H9 (cell line): ENCODE measurements at regions not wholly inside any gene's neighbourhood (a gene's known extent, or its start where the extent isn't known, plus 50 kb on each side); places are given as distances from the start of the nearest gene placed in this dataset.

Experiments
- DNase-seq: peaks from one replicate; pipeline ENCODE4 v3.0.0-alpha.2; 2017
- H2AFZ ChIP-seq: one replicate; pipeline ENCODE4 v1.6.1; 2013; ENCODE audit warnings: mild to moderate bottlenecking, low read length, control low read depth, moderate library complexity
- H2AK5ac ChIP-seq: 2 replicates; pipeline ENCODE4 v1.6.1; 2013; ENCODE audit warnings: low read length, control low read depth, mixed read lengths; ENCODE audit not compliant: insufficient read length
- H2BK120ac ChIP-seq: one replicate; pipeline ENCODE4 v1.6.1; 2013; ENCODE audit warnings: low read depth, mild to moderate bottlenecking, low read length, control low read depth, inconsistent platforms; ENCODE audit not compliant: poor library complexity, severe bottlenecking
- H2BK12ac ChIP-seq: 2 replicates; pipeline ENCODE4 v1.6.1; 2013; ENCODE audit warnings: low read length, control low read depth, mixed read lengths, low read depth; ENCODE audit not compliant: insufficient read length
- H2BK15ac ChIP-seq: 2 replicates; pipeline ENCODE4 v1.6.1; 2013; ENCODE audit warnings: low read depth, low read length, control low read depth
- H2BK20ac ChIP-seq: one replicate; pipeline ENCODE4 v1.6.1; 2013; ENCODE audit warnings: low read depth, mild to moderate bottlenecking, low read length, control low read depth, inconsistent platforms; ENCODE audit not compliant: poor library complexity, severe bottlenecking
- H2BK5ac ChIP-seq: 2 replicates; pipeline ENCODE4 v1.6.1; 2013; ENCODE audit warnings: low read length, control low read depth, mixed read lengths; ENCODE audit not compliant: insufficient read length
- H3K14ac ChIP-seq: 2 replicates; pipeline ENCODE4 v1.6.1; 2013; ENCODE audit warnings: low read length, control low read depth; ENCODE audit not compliant: insufficient read depth
- H3K18ac ChIP-seq: 2 replicates; pipeline ENCODE4 v1.6.1; 2013; ENCODE audit warnings: low read depth, mild to moderate bottlenecking, mixed read lengths, low read length, control low read depth; ENCODE audit not compliant: insufficient read length
- H3K23ac ChIP-seq: 2 replicates; pipeline ENCODE4 v1.6.1; 2013; ENCODE audit warnings: low read length, control low read depth, mixed read lengths, low read depth; ENCODE audit not compliant: insufficient read length
- H3K23me2 ChIP-seq: 2 replicates; pipeline ENCODE4 v1.6.1; 2013; ENCODE audit warnings: low read depth, mild to moderate bottlenecking, mixed read lengths, low read length, control low read depth; ENCODE audit not compliant: insufficient read length, poor library complexity, severe bottlenecking
- H3K27ac ChIP-seq: 2 replicates; pipeline ENCODE4 v1.5.1; 2013; ENCODE audit warnings: low read length, control low read depth, mixed read lengths, low read depth; ENCODE audit not compliant: insufficient read length
- H3K27me3 ChIP-seq: 2 replicates; pipeline ENCODE4 v1.6.1; 2013; ENCODE audit warnings: low read length, control low read depth, inconsistent platforms; ENCODE audit not compliant: insufficient read depth
- H3K4ac ChIP-seq: 2 replicates; pipeline ENCODE4 v1.6.1; 2013; ENCODE audit warnings: low read depth, mild to moderate bottlenecking, control low read depth, inconsistent platforms, low read length, moderate library complexity
- H3K4me1 ChIP-seq: 2 replicates; pipeline ENCODE4 v1.6.1; 2013; ENCODE audit warnings: low read length, control low read depth, inconsistent platforms; ENCODE audit not compliant: insufficient read depth
- H3K4me2 ChIP-seq: 2 replicates; pipeline ENCODE4 v1.6.1; 2013; ENCODE audit warnings: low read length, control low read depth, mixed read lengths; ENCODE audit not compliant: insufficient read length, insufficient read depth
- H3K56ac ChIP-seq: 2 replicates; pipeline ENCODE4 v1.6.1; 2013; ENCODE audit warnings: low read depth, mild to moderate bottlenecking, mixed read lengths, low read length, control low read depth; ENCODE audit not compliant: insufficient read length
- H3K79me1 ChIP-seq: 2 replicates; pipeline ENCODE4 v1.6.1; 2013; ENCODE audit warnings: low read depth, mild to moderate bottlenecking, moderate library complexity, low read length, control low read depth, inconsistent platforms; ENCODE audit not compliant: insufficient read depth, poor library complexity, severe bottlenecking
- H3K79me2 ChIP-seq: 2 replicates; pipeline ENCODE4 v1.6.1; 2013; ENCODE audit warnings: low read length, control low read depth, inconsistent platforms; ENCODE audit not compliant: insufficient read depth
- H3K9ac ChIP-seq: 2 replicates; pipeline ENCODE4 v1.6.1; 2013; ENCODE audit warnings: low read length, control low read depth, mixed read lengths; ENCODE audit not compliant: insufficient read length; ENCODE audit errors: extremely low read depth
- H3K9me3 ChIP-seq: one replicate; pipeline ENCODE4 v1.6.1; 2013; ENCODE audit warnings: low read depth, low read length, inconsistent platforms; ENCODE audit not compliant: control insufficient read depth
- H3T11ph ChIP-seq: one replicate; pipeline ENCODE4 v1.6.1; 2013; ENCODE audit warnings: mild to moderate bottlenecking, low read length, control low read depth, inconsistent platforms
- H4K20me1 ChIP-seq: one replicate; pipeline ENCODE4 v1.6.1; 2013; ENCODE audit not compliant: control insufficient read depth, insufficient read length, insufficient read depth
- H4K5ac ChIP-seq: 2 replicates; pipeline ENCODE4 v1.6.1; 2013; ENCODE audit warnings: low read depth, mild to moderate bottlenecking, mixed read lengths, low read length, control low read depth; ENCODE audit not compliant: insufficient read length
- H4K8ac ChIP-seq: replicated peaks from 2 replicates; pipeline ENCODE4 v1.6.1; 2013; ENCODE audit warnings: low read length, control low read depth, mixed read lengths, low read depth; ENCODE audit not compliant: insufficient read length
- H4K91ac ChIP-seq: 2 replicates; pipeline ENCODE4 v1.6.1; 2013; ENCODE audit warnings: low read depth, mild to moderate bottlenecking, moderate library complexity, mixed read lengths, low read length, control low read depth; ENCODE audit not compliant: insufficient read length
- H3K27ac Mint-ChIP-seq, 3 experiments: 2 replicates in 2 of 3; 3 replicates in 1 of 3; pipeline ENCODE4 v1.8.0; 2020 to 2021; ENCODE audit warnings: mixed read lengths in 3 of 3, mild to moderate bottlenecking in 1 of 3, moderate library complexity in 1 of 3
- H3K27me3 Mint-ChIP-seq: 2 replicates; pipeline ENCODE4 v1.8.0; 2021; ENCODE audit warnings: low read depth, mild to moderate bottlenecking, moderate library complexity, mixed read lengths
- H3K36me3 Mint-ChIP-seq, 3 experiments: 2 replicates in 2 of 3; 3 replicates in 1 of 3; pipeline ENCODE4 v1.8.0; 2020 to 2021; ENCODE audit warnings: low read depth in 3 of 3, mixed read lengths in 3 of 3; ENCODE audit not compliant: insufficient read depth in 1 of 3
- H3K4me1 Mint-ChIP-seq, 2 experiments: 2 replicates each; pipeline ENCODE4 v1.8.0; 2020; ENCODE audit warnings: mixed read lengths in 2 of 2
- H3K4me3 Mint-ChIP-seq, 2 experiments: 2 replicates in 1 of 2; 3 replicates in 1 of 2; pipeline ENCODE4 v1.8.0; 2020 to 2021; ENCODE audit warnings: mild to moderate bottlenecking in 2 of 2, mixed read lengths in 2 of 2, moderate library complexity in 1 of 2
- H3K9me3 Mint-ChIP-seq, 2 experiments: 2 replicates in 1 of 2; 3 replicates in 1 of 2; pipeline ENCODE4 v1.8.0; 2020; ENCODE audit warnings: mild to moderate bottlenecking in 2 of 2, mixed read lengths in 2 of 2, moderate library complexity in 1 of 2
- WGBS: extraction: QIAGEN DNeasy Blood & Tissue Kit; methylation state at CpG from one replicate; pipeline ENCODE4 v1.1.7; 2013; ENCODE audit warnings: missing lambda C conversion rate, low lambda C conversion rate, mixed read lengths; ENCODE audit not compliant: insufficient read length; ENCODE audit errors: extremely low coverage; 5-methylcytosine and 5-hydroxymethylcytosine counted together
- TF ChIP-seq, protein P1 (sequence below): fragments of 200-600 bp; sonication (generic); conservative IDR thresholded peaks from 3 replicates; pipeline ENCODE4 v1.8.0; 2021; ENCODE audit warnings: antibody characterized with exemption, mild to moderate bottlenecking

DNA sequence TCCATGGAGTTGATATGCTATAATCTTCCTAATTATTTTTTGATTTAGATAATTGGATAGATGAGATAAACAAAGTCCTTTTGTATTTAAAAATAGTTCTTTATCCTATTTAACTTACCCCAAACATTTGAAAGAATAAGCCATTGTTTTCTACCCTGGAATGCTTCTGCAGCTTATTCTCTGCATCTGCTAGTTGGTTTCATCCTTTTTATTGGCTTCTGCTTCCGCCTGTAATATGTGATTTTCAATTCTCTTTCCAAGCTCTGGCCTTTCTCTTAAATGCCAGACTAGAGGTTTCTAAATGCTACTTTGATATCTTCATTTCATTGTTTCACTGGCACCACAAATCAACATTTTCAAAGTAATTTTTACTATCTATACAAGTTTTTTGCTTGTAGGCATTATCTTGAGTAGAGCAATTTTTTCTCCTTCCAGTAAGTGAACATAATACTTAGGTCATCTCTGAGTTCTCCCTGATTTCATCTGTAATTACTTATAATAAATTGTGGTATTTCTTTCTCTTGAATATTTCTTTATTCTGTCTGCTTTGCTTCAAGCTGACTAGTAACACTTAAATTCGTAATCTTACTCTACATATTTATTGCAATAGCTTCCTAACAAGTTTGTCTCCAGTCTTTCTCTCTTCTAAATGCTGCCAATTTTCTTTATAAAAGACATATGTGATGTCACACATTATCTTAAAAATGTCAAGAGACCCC, 958.4 kb downstream of the SLC6A15 start:
- no peak overlapping the region for H3K4me2 ChIP-seq
- DNase-seq: no peak
- H2AFZ ChIP-seq: no peak overlapping the region

More for the DNA sequence above, 958.4 kb downstream of the SLC6A15 start:
- H3K56ac ChIP-seq: no peak overlapping the region
- H4K20me1 ChIP-seq: no peaks in the 10 kb centered on the region
- H3K4me1 ChIP-seq: peaks cover 2% of the 10 kb centered on the region; the same call in 1 of the 2 replicates
- H3K18ac ChIP-seq: no peak overlapping the region
- Mint-ChIP-seq H3K4me1 (peaks cover 23 to 29% of the 10 kb centered on the region in 2 experiments), H3K27ac (peak overlapping the region in 2 of 3 experiments; percentile 43 to 97; a peak in 4 of 7 replicates), H3K27me3 (no peaks in the 10 kb centered on the region), H3K9me3 (peaks cover 7 to 12% of the 10 kb centered on the region in 2 experiments), H3K36me3 (peaks cover 5 to 15% (median 10%) of the 10 kb centered on the region in 3 experiments), H3K4me3 (no peak overlapping the region)
- H3K79me2 ChIP-seq: no peaks in the 10 kb centered on the region
- H3K9me3 ChIP-seq: peaks cover 5% of the 10 kb centered on the region
- H2BK120ac ChIP-seq: no peak overlapping the region
- H4K5ac ChIP-seq: no peak overlapping the region
- H4K8ac ChIP-seq: no peak overlapping the region
- H2BK15ac ChIP-seq: no peak overlapping the region
- H3K23ac ChIP-seq: no peak overlapping the region
- H2BK12ac ChIP-seq: no peak overlapping the region
- H3K79me1 ChIP-seq: no peaks in the 10 kb centered on the region
- no peaks in the 10 kb centered on the region for H3K23me2 ChIP-seq
- H3K4ac ChIP-seq: no peak overlapping the region
- H2BK20ac ChIP-seq: no peak overlapping the region
- H3K9ac ChIP-seq: no peak overlapping the region
- no peaks in the 10 kb centered on the region for H3K27me3 ChIP-seq
- no peak overlapping the region for H3T11ph ChIP-seq
- no peak overlapping the region for H4K91ac ChIP-seq
- TF ChIP-seq, protein P1, sequence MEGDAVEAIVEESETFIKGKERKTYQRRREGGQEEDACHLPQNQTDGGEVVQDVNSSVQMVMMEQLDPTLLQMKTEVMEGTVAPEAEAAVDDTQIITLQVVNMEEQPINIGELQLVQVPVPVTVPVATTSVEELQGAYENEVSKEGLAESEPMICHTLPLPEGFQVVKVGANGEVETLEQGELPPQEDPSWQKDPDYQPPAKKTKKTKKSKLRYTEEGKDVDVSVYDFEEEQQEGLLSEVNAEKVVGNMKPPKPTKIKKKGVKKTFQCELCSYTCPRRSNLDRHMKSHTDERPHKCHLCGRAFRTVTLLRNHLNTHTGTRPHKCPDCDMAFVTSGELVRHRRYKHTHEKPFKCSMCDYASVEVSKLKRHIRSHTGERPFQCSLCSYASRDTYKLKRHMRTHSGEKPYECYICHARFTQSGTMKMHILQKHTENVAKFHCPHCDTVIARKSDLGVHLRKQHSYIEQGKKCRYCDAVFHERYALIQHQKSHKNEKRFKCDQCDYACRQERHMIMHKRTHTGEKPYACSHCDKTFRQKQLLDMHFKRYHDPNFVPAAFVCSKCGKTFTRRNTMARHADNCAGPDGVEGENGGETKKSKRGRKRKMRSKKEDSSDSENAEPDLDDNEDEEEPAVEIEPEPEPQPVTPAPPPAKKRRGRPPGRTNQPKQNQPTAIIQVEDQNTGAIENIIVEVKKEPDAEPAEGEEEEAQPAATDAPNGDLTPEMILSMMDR: no peak
- WGBS: no CpG with 5 or more reads among the region's 2 CpGs
- no peak overlapping the region for H2BK5ac ChIP-seq
- H3K27ac ChIP-seq: no peak overlapping the region
- H2AK5ac ChIP-seq: no peak overlapping the region
- no peak overlapping the region for H3K14ac ChIP-seq
